C1 segment of cervical spinal cord (tissue), 14 donors: ENCODE measurements at regions not wholly inside any gene's neighbourhood (a gene's known extent, or its start where the extent isn't known, plus 50 kb on each side); places are given as distances from the start of the nearest gene placed in this dataset.

Experiments
- DNase-seq, 14 donors: peaks; one replicate each; lab custom pipeline; 2025; lab: John Stamatoyannopoulos, UW

- DNase-seq: no peak
Observed at GRCh38 chr12:91859347-91859746, 286.3 kb downstream of the BTG1 start.

- no peak for DNase-seq
Observed at GRCh38 chr12:91857813-91858542, 287.7 kb downstream of the BTG1 start.

GRCh38 chr12:91854725-91855124 lies 290.9 kb downstream of the BTG1 start:
- DNase-seq: peak in 1 of 14 donors; percentile 44

GRCh38 chr12:91853350-91854127 lies 292.1 kb downstream of the BTG1 start:
- DNase-seq: no peak

GRCh38 chr12:91852634-91853033 lies 293.0 kb downstream of the BTG1 start:
- no peak for DNase-seq

GRCh38 chr12:91851741-91852477 lies 293.7 kb downstream of the BTG1 start:
- DNase-seq: no peak

GRCh38 chr12:91846466-91847055 lies 299.1 kb downstream of the BTG1 start:
- no peak for DNase-seq

GRCh38 chr12:91845365-91845764 lies 300.3 kb downstream of the BTG1 start:
- DNase-seq: no peak

GRCh38 chr12:91841822-91842221 lies 303.8 kb downstream of the BTG1 start:
- DNase-seq: no peak

GRCh38 chr12:91836696-91837095 lies 308.9 kb downstream of the BTG1 start:
- no peak for DNase-seq

- no peak for DNase-seq
Observed at GRCh38 chr12:91836264-91836663, 309.4 kb downstream of the BTG1 start.

GRCh38 chr12:91835693-91836092 lies 310.0 kb downstream of the BTG1 start:
- DNase-seq: no peak

GRCh38 chr12:91833780-91834359 lies 311.8 kb downstream of the BTG1 start:
- DNase-seq: peak in 3 of 14 donors; percentile 2 to 11 (median 2)

- DNase-seq: no peak
Observed at GRCh38 chr12:91825999-91826398, 319.6 kb downstream of the BTG1 start.

- no peak for DNase-seq
Observed at GRCh38 chr12:91824991-91825390, 320.7 kb downstream of the BTG1 start.

GRCh38 chr12:91819132-91819447 lies 326.6 kb downstream of the BTG1 start:
- no peak for DNase-seq

- DNase-seq: no peak
Observed at GRCh38 chr12:91818227-91819131, 327.2 kb downstream of the BTG1 start.

- DNase-seq: peak in 2 of 14 donors; percentile 8 to 31
Observed at GRCh38 chr12:91817517-91817916, 328.1 kb downstream of the BTG1 start.

GRCh38 chr12:91813701-91814100 lies 331.9 kb downstream of the BTG1 start:
- no peak for DNase-seq

- peak in 12 of 14 donors; percentile 1 to 70 (median 26) for DNase-seq
Observed at GRCh38 chr12:91811481-91812287, 334.0 kb downstream of the BTG1 start.
